ENCODE measurements at regions not wholly inside any gene's neighbourhood (a gene's known extent, or its start where the extent isn't known, plus 50 kb on each side); places are given as distances from the start of the nearest gene placed in this dataset.

GRCh38 chr1:143694085-143694484, 277.7 kb downstream of the FAM72C start:
- no peak for TF ChIP-seq SUZ12 (IDR thresholded peaks at IDR 0.05)
- no peak for TF ChIP-seq ZNF384 (IDR thresholded peaks at IDR 0.05)
- no peak for TF ChIP-seq FOXM1 (IDR thresholded peaks at IDR 0.05; ENCODE audit: borderline replicate concordance)
- no peak for TF ChIP-seq NFRKB (IDR thresholded peaks at IDR 0.05)
- ChIA-PET POLR2A (no interaction called here), CTCF (no interaction called here)
- no peak for DNase-seq (ENCODE audit: extremely low spot score)

GRCh38 chr1:143691971-143692529, 279.7 kb downstream of the FAM72C start:
- ChIA-PET CTCF (no interaction called here), POLR2A (no interaction called here)
- no peak for DNase-seq (ENCODE audit: extremely low spot score)
- TF ChIP-seq ELF4 (IDR thresholded peaks at IDR 0.05) (no peak), SP1 (IDR thresholded peaks at IDR 0.05) (no peak), FOXM1 (IDR thresholded peaks at IDR 0.05; ENCODE audit: borderline replicate concordance) (no peak), NFRKB (IDR thresholded peaks at IDR 0.05) (no peak), FOXA1 (IDR thresholded peaks at IDR 0.05) (no peak), CTBP1 (IDR thresholded peaks at IDR 0.05; ENCODE audit: borderline replicate concordance) (no peak), ZNF384 (IDR thresholded peaks at IDR 0.05) (no peak), HDGF (IDR thresholded peaks at IDR 0.05; ENCODE audit: borderline replicate concordance) (no peak)

GRCh38 chr1:143691400-143691891, 280.3 kb downstream of the FAM72C start:
- CTCF ChIA-PET: no interaction called here
- no peak for TF ChIP-seq ZNF384 (IDR thresholded peaks at IDR 0.05)
- TF ChIP-seq ARNT (IDR thresholded peaks at IDR 0.05): no peak
- no peak for TF ChIP-seq LEF1 (IDR thresholded peaks at IDR 0.05; ENCODE audit: borderline replicate concordance)
- TF ChIP-seq, protein P1, sequence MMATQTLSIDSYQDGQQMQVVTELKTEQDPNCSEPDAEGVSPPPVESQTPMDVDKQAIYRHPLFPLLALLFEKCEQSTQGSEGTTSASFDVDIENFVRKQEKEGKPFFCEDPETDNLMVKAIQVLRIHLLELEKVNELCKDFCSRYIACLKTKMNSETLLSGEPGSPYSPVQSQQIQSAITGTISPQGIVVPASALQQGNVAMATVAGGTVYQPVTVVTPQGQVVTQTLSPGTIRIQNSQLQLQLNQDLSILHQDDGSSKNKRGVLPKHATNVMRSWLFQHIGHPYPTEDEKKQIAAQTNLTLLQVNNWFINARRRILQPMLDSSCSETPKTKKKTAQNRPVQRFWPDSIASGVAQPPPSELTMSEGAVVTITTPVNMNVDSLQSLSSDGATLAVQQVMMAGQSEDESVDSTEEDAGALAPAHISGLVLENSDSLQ (IDR thresholded peaks at IDR 0.05): no peak
- POLR2A ChIA-PET: no interaction called here
- DNase-seq (ENCODE audit: extremely low spot score): no peak

DNA sequence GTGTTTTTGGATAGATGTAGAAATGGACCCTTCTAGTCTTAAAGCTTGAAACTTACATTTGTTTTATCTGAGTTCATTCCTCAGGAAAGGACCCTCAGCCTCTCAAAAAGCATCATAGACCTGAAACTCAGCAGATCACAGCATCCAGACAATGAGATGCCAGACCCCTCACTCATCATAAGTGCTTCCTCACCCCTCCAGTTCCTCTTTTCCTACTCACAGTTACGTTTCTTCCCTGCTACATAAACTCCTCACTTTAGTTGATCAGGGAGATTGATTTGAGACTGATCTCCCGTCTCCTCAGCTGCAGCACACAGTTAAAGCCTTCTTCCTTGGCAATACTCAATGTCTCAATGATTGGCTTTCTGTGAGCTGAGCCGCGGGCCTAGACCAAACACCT, 282.0 kb downstream of the FAM72C start:
- no peak for DNase-seq (ENCODE audit: extremely low spot score)
- ChIA-PET CTCF (no interaction called here), POLR2A (no interaction called here)
- TF ChIP-seq HDGF (IDR thresholded peaks at IDR 0.05; ENCODE audit: borderline replicate concordance) (no peak), ELF4 (IDR thresholded peaks at IDR 0.05) (no peak), FOXM1 (IDR thresholded peaks at IDR 0.05; ENCODE audit: borderline replicate concordance) (no peak), NFRKB (IDR thresholded peaks at IDR 0.05) (no peak), FOXK2 (IDR thresholded peaks at IDR 0.05) (no peak), FOXA1 (IDR thresholded peaks at IDR 0.05) (no peak), SUZ12 (IDR thresholded peaks at IDR 0.05) (no peak), CTBP1 (IDR thresholded peaks at IDR 0.05; ENCODE audit: borderline replicate concordance) (no peak), SP1 (IDR thresholded peaks at IDR 0.05) (no peak), L3MBTL2 (conservative IDR thresholded peaks at IDR 0.05) (no peak), BHLHE40 (IDR thresholded peaks at IDR 0.05; ENCODE audit: borderline replicate concordance) (no peak), ARNT (IDR thresholded peaks at IDR 0.05) (no peak), ZNF384 (IDR thresholded peaks at IDR 0.05) (no peak)
- TF ChIP-seq, protein P1 (IDR thresholded peaks at IDR 0.05): no peak

- POLR2A ChIA-PET: no interaction called here
- no peak for DNase-seq (ENCODE audit: extremely low spot score)
- TF ChIP-seq SP1 (IDR thresholded peaks at IDR 0.05) (no peak), FOXK2 (IDR thresholded peaks at IDR 0.05) (no peak), TARDBP (IDR thresholded peaks at IDR 0.05) (no peak), FOXM1 (IDR thresholded peaks at IDR 0.05; ENCODE audit: borderline replicate concordance) (no peak), FOXA1 (IDR thresholded peaks at IDR 0.05) (no peak), ZNF384 (IDR thresholded peaks at IDR 0.05) (no peak), SUZ12 (IDR thresholded peaks at IDR 0.05) (no peak), BHLHE40 (IDR thresholded peaks at IDR 0.05; ENCODE audit: borderline replicate concordance) (no peak), NFRKB (IDR thresholded peaks at IDR 0.05) (no peak), HDGF (IDR thresholded peaks at IDR 0.05; ENCODE audit: borderline replicate concordance) (no peak), ELF4 (IDR thresholded peaks at IDR 0.05) (no peak), CTBP1 (IDR thresholded peaks at IDR 0.05; ENCODE audit: borderline replicate concordance) (no peak), ARNT (IDR thresholded peaks at IDR 0.05) (no peak)
- TF ChIP-seq, protein P1 (IDR thresholded peaks at IDR 0.05): no peak
- CTCF ChIA-PET: no interaction called here
Measured at GRCh38 chr1:143680304-143680703, 291.5 kb downstream of the FAM72C start.

- POLR2A ChIA-PET: no interaction called here
- CTCF ChIA-PET: no interaction called here
- TF ChIP-seq SP1 (IDR thresholded peaks at IDR 0.05): no peak
- no peak for TF ChIP-seq FOXA1 (IDR thresholded peaks at IDR 0.05)
- TF ChIP-seq TARDBP (IDR thresholded peaks at IDR 0.05): no peak
- TF ChIP-seq ELF4 (IDR thresholded peaks at IDR 0.05): no peak
- no peak for TF ChIP-seq ZNF384 (IDR thresholded peaks at IDR 0.05)
Measured at GRCh38 chr1:143672983-143673382, 298.8 kb downstream of the FAM72C start.

GRCh38 chr1:143667730-143668129, 304.1 kb downstream of the FAM72C start:
- CTCF ChIA-PET: no interaction called here
- no peak for DNase-seq (ENCODE audit: extremely low spot score)
- no peak for TF ChIP-seq LEF1 (IDR thresholded peaks at IDR 0.05; ENCODE audit: borderline replicate concordance)
- TF ChIP-seq FOXA1 (IDR thresholded peaks at IDR 0.05): no peak
- no peak for TF ChIP-seq FOXK2 (IDR thresholded peaks at IDR 0.05)
- POLR2A ChIA-PET: no interaction called here

More at GRCh38 chr1:143672983-143673382, 298.8 kb downstream of the FAM72C start:
- DNase-seq (ENCODE audit: extremely low spot score): no peak
